ENCODE measurements at regions not wholly inside any gene's neighbourhood (a gene's known extent, or its start where the extent isn't known, plus 50 kb on each side); places are given as distances from the start of the nearest gene placed in this dataset.

GRCh38 chr2:161484061-161484460 lies 68.0 kb downstream of the TBR1 start:
- FAIRE-seq, result no peak
- WGBS (ENCODE audit: insufficient coverage, low coverage, missing lambda C conversion rate), result 4% methylated on average over 1 of the region's 1 CpG
- Histone ChIP-seq H3K4me1 (replicated peaks in 1 of 2; ENCODE audit: control insufficient read depth in 2 of 2, insufficient read depth in 2 of 2, low read length in 2 of 2) (no peaks in the 10 kb centered on the region), H3K4me2 (ENCODE audit: insufficient read depth, low read length) (no peak overlapping the region), H3K9me1 (ENCODE audit: control insufficient read depth, insufficient read depth, low read length) (no peaks in the 10 kb centered on the region), H4K20me1 (replicated peaks; ENCODE audit: control insufficient read depth, insufficient read depth, low read length) (no peaks in the 10 kb centered on the region), H2AFZ (ENCODE audit: low read depth, low read length) (no peak overlapping the region), H3K4me3 (no peak overlapping the region), H3K79me2 (ENCODE audit: control insufficient read depth, insufficient read depth, low read length) (no peaks in the 10 kb centered on the region), H3K36me3 (ENCODE audit: control insufficient read depth, insufficient read depth, low read length) (no peaks in the 10 kb centered on the region), H3K9me3 (replicated peaks; ENCODE audit: control insufficient read depth, insufficient read depth, low read depth, low read length) (no peaks in the 10 kb centered on the region), H3K27ac (ENCODE audit: extremely low read depth, low read depth, low read length) (no peak overlapping the region), H3K27me3 (ENCODE audit: control insufficient read depth in 2 of 2, insufficient read depth in 2 of 2, low read length in 2 of 2) (no peaks in the 10 kb centered on the region), H3K9ac (ENCODE audit: insufficient read depth in 1 of 2, low read depth in 2 of 2, low read length in 2 of 2) (no peak overlapping the region)
- TF ChIP-seq NCOA6 (IDR thresholded peaks at IDR 0.05) (no peak), ZNF121 (CRISPR knock-in tag; conservative IDR thresholded peaks at IDR 0.05) (no peak), JUND (IDR thresholded peaks at IDR 0.05; ENCODE audit: borderline replicate concordance, low read depth, low read length) (no peak), JUND (tag; IDR thresholded peaks at IDR 0.05; ENCODE audit: borderline replicate concordance, low read depth, low read length) (no peak), RFX7 (CRISPR knock-in tag; IDR thresholded peaks at IDR 0.05) (no peak), ZNF57 (CRISPR knock-in tag; IDR thresholded peaks at IDR 0.05) (no peak)
- BruUV-seq (replicated peaks), result no TSS peak
- ChIA-PET POLR2A (interaction anchor here (0.7 kb wide), 1 partner anchor 532 kb away, joined by 3 read pairs; no protein-coding TSS in a partner anchor), CTCF (ENCODE audit: low intra/inter-chr PET ratio) (no interaction called here)
- intact Hi-C loops (cut with micrococcal nuclease), result no loop called here
- no peak for ATAC-seq
- in situ Hi-C loops (cut with MboI), result no loop called here
- no peak for DNase-seq (ENCODE audit: extremely low read depth in 1 of 4, low spot score in 3 of 4)

- Histone ChIP-seq H2AFZ (ENCODE audit: low read depth, low read length) (no peak overlapping the region), H3K79me2 (ENCODE audit: control insufficient read depth, insufficient read depth, low read length) (no peaks in the 10 kb centered on the region), H3K9me3 (replicated peaks; ENCODE audit: control insufficient read depth, insufficient read depth, low read depth, low read length) (no peaks in the 10 kb centered on the region), H4K20me1 (replicated peaks; ENCODE audit: control insufficient read depth, insufficient read depth, low read length) (no peaks in the 10 kb centered on the region), H3K27me3 (ENCODE audit: control insufficient read depth in 2 of 2, insufficient read depth in 2 of 2, low read length in 2 of 2) (no peaks in the 10 kb centered on the region), H3K36me3 (ENCODE audit: control insufficient read depth, insufficient read depth, low read length) (no peaks in the 10 kb centered on the region), H3K27ac (ENCODE audit: extremely low read depth, low read depth, low read length) (no peak overlapping the region), H3K9me1 (ENCODE audit: control insufficient read depth, insufficient read depth, low read length) (no peaks in the 10 kb centered on the region), H3K9ac (ENCODE audit: insufficient read depth in 1 of 2, low read depth in 2 of 2, low read length in 2 of 2) (no peak overlapping the region), H3K4me2 (ENCODE audit: insufficient read depth, low read length) (no peak overlapping the region), H3K4me3 (no peak overlapping the region), H3K4me1 (replicated peaks in 1 of 2; ENCODE audit: control insufficient read depth in 2 of 2, insufficient read depth in 2 of 2, low read length in 2 of 2) (no peaks in the 10 kb centered on the region)
- intact Hi-C loops (cut with micrococcal nuclease) (no loop called here), in situ Hi-C loops (cut with MboI) (no loop called here)
- ATAC-seq (no peak), FAIRE-seq (no peak), DNase-seq (ENCODE audit: extremely low read depth in 1 of 4, low spot score in 3 of 4) (no peak)
- ChIA-PET CTCF (ENCODE audit: low intra/inter-chr PET ratio) (no interaction called here), POLR2A (no interaction called here)
- no peak for TF ChIP-seq ATF4 (CRISPR knock-in tag; IDR thresholded peaks at IDR 0.05)
- no peak for TF ChIP-seq HDAC3 (IDR thresholded peaks at IDR 0.05; ENCODE audit: borderline replicate concordance, partially characterized antibody)
- no peak for TF ChIP-seq ZFP30 (CRISPR knock-in tag; IDR thresholded peaks at IDR 0.05; ENCODE audit: borderline replicate concordance)
- BruUV-seq (replicated peaks), result no TSS peak
These were observed 70.0 kb downstream of the TBR1 start for GRCh38 chr2:161486111-161486510.
